ENCODE measurements at regions not wholly inside any gene's neighbourhood (a gene's known extent, or its start where the extent isn't known, plus 50 kb on each side); places are given as distances from the start of the nearest gene placed in this dataset.

- TF ChIP-seq ZFX (IDR thresholded peaks at IDR 0.05), result no peak
- TF ChIP-seq CEBPB (IDR thresholded peaks at IDR 0.05; ENCODE audit: low read depth), result no peak
- no peak for TF ChIP-seq REST (IDR thresholded peaks at IDR 0.05; ENCODE audit: low read depth)
- no peak for TF ChIP-seq SP1 (IDR thresholded peaks at IDR 0.05; ENCODE audit: low read depth)
- TF ChIP-seq EZH2phosphoT487 (IDR thresholded peaks at IDR 0.05; ENCODE audit: borderline replicate concordance), result no peak
- no peak for TF ChIP-seq ELF1 (IDR thresholded peaks at IDR 0.05; ENCODE audit: borderline replicate concordance, low read depth)
- TF ChIP-seq EGR1 (IDR thresholded peaks at IDR 0.05; ENCODE audit: low read depth), result no peak
- TF ChIP-seq TCF7L2 (IDR thresholded peaks at IDR 0.05; ENCODE audit: borderline replicate concordance, extremely low read depth, insufficient read depth, insufficient read length), result no peak
- no peak for TF ChIP-seq SIN3A (IDR thresholded peaks at IDR 0.05; ENCODE audit: low read depth)
- TF ChIP-seq, protein P1, sequence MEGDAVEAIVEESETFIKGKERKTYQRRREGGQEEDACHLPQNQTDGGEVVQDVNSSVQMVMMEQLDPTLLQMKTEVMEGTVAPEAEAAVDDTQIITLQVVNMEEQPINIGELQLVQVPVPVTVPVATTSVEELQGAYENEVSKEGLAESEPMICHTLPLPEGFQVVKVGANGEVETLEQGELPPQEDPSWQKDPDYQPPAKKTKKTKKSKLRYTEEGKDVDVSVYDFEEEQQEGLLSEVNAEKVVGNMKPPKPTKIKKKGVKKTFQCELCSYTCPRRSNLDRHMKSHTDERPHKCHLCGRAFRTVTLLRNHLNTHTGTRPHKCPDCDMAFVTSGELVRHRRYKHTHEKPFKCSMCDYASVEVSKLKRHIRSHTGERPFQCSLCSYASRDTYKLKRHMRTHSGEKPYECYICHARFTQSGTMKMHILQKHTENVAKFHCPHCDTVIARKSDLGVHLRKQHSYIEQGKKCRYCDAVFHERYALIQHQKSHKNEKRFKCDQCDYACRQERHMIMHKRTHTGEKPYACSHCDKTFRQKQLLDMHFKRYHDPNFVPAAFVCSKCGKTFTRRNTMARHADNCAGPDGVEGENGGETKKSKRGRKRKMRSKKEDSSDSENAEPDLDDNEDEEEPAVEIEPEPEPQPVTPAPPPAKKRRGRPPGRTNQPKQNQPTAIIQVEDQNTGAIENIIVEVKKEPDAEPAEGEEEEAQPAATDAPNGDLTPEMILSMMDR (IDR thresholded peaks at IDR 0.05 in 2 of 3, conservative IDR thresholded peaks at IDR 0.05 in 1 of 3; ENCODE audit: borderline replicate concordance in 1 of 3, insufficient read depth in 1 of 3, low read depth in 2 of 3, low read length in 2 of 3), result no peak
- TF ChIP-seq EZH2 (IDR thresholded peaks at IDR 0.05), result no peak
- TF ChIP-seq POLR2A (IDR thresholded peaks at IDR 0.05; ENCODE audit: borderline replicate concordance, extremely low read depth, insufficient read depth, insufficient read length), result no peak
- no peak for TF ChIP-seq CBX3 (IDR thresholded peaks at IDR 0.05; ENCODE audit: low read depth)
- no peak for TF ChIP-seq ATF3 (IDR thresholded peaks at IDR 0.05)
- TF ChIP-seq MAX (IDR thresholded peaks at IDR 0.05), result no peak
- TF ChIP-seq, protein P2, sequence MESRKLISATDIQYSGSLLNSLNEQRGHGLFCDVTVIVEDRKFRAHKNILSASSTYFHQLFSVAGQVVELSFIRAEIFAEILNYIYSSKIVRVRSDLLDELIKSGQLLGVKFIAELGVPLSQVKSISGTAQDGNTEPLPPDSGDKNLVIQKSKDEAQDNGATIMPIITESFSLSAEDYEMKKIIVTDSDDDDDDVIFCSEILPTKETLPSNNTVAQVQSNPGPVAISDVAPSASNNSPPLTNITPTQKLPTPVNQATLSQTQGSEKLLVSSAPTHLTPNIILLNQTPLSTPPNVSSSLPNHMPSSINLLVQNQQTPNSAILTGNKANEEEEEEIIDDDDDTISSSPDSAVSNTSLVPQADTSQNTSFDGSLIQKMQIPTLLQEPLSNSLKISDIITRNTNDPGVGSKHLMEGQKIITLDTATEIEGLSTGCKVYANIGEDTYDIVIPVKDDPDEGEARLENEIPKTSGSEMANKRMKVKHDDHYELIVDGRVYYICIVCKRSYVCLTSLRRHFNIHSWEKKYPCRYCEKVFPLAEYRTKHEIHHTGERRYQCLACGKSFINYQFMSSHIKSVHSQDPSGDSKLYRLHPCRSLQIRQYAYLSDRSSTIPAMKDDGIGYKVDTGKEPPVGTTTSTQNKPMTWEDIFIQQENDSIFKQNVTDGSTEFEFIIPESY (IDR thresholded peaks at IDR 0.05; ENCODE audit: extremely low read depth, insufficient replicate concordance, low read length), result no peak
- no peak for TF ChIP-seq RAD21 (IDR thresholded peaks at IDR 0.05; ENCODE audit: low read depth)
- no peak for TF ChIP-seq YY1 (IDR thresholded peaks at IDR 0.05; ENCODE audit: extremely low read depth, insufficient replicate concordance, low read depth, low read length)
- no peak for TF ChIP-seq SRF (IDR thresholded peaks at IDR 0.05; ENCODE audit: low read depth)
- ATAC-seq (no peak), DNase-seq (ENCODE audit: low read depth, low spot score) (no peak)
- H2AFZ ChIP-seq (ENCODE audit: low read depth, low read length, poor library complexity, severe bottlenecking), result no peak overlapping the region
- no peaks in the 10 kb centered on the region for H3K36me3 ChIP-seq (ENCODE audit: control insufficient read depth in 1 of 2, insufficient read depth in 2 of 2, low read length in 2 of 2)
- no peaks in the 10 kb centered on the region for H4K20me1 ChIP-seq (ENCODE audit: insufficient read depth)
- ChIA-PET RAD21 (ENCODE audit: low non-redundant PET in 1 of 2, low total read pairs in 2 of 2, uncharacterized antibody in 2 of 2, unreplicated experiment in 2 of 2) (no interaction called here), CTCF (no interaction called here), POLR2A (no interaction called here)
- no peak overlapping the region for H3K4me3 ChIP-seq (replicated peaks in 1 of 2; ENCODE audit: low read depth in 1 of 2, low read length in 2 of 2)
- H3K9ac ChIP-seq (ENCODE audit: low read length), result no peak overlapping the region
- H3K9me3 ChIP-seq (ENCODE audit: control insufficient read depth in 1 of 2, insufficient read depth in 1 of 2, low read depth in 1 of 2, low read length in 2 of 2), result no peaks in the 10 kb centered on the region
- H3K9me2 ChIP-seq (ENCODE audit: insufficient read depth), result no peaks in the 10 kb centered on the region
- intact Hi-C loops (cut with micrococcal nuclease), result no loop called here
- no peak overlapping the region for H3K4me2 ChIP-seq (ENCODE audit: low read length)
- H3K27me3 ChIP-seq (ENCODE audit: insufficient read depth, low read length), result no peaks in the 10 kb centered on the region
- no peak overlapping the region for H3K27ac ChIP-seq (ENCODE audit: low read depth, low read length)
- no peaks in the 10 kb centered on the region for H3K4me1 ChIP-seq (ENCODE audit: control insufficient read depth in 1 of 2, insufficient read depth in 2 of 2, low read length in 2 of 2)
- H3K79me2 ChIP-seq (ENCODE audit: insufficient read depth, low read length), result no peaks in the 10 kb centered on the region
- no TSS peak for BruUV-seq (replicated peaks)
Observed at GRCh38 chr6:163935158-163935762, 520.7 kb downstream of the QKI start.
